ENCODE measurements at regions not wholly inside any gene's neighbourhood (a gene's known extent, or its start where the extent isn't known, plus 50 kb on each side); places are given as distances from the start of the nearest gene placed in this dataset.

GRCh38 chr2:120465989-120466703 is 120.2 kb downstream of the INHBB start:
- H2BK15ac ChIP-seq (ENCODE audit: low read depth, low read length), result no peak overlapping the region
- Mint-ChIP-seq H3K4me3 (peak overlapping the region in 1 of 2 experiments; percentile 66; a peak in 3 of 5 replicates), H3K36me3 (ENCODE audit: insufficient read depth in 1 of 3, low read depth in 3 of 3) (no peaks in the 10 kb centered on the region), H3K9me3 (peaks cover 1 to 4% of the 10 kb centered on the region in 2 experiments; a peak in 2 of 5 replicates), H3K27me3 (ENCODE audit: low read depth) (peaks cover 98% of the 10 kb centered on the region), H3K4me1 (peaks cover 10 to 15% of the 10 kb centered on the region in 2 experiments), H3K27ac (no peak overlapping the region)
- no peak overlapping the region for H3K27ac ChIP-seq (ENCODE audit: insufficient read length, low read depth, low read length)
- no peak overlapping the region for H2AFZ ChIP-seq (ENCODE audit: low read length)
- H4K20me1 ChIP-seq (ENCODE audit: control insufficient read depth, insufficient read depth, insufficient read length), result no peaks in the 10 kb centered on the region
- H3K18ac ChIP-seq (ENCODE audit: insufficient read length, low read depth, low read length), result no peak overlapping the region
- peak overlapping the region; percentile 46 for H3K4me2 ChIP-seq (ENCODE audit: insufficient read depth, insufficient read length, low read length)
- peak; percentile 83 for DNase-seq
- no peak for TF ChIP-seq CTCF (conservative IDR thresholded peaks at IDR 0.05)
- H3K9me3 ChIP-seq (ENCODE audit: control insufficient read depth, low read depth, low read length), result no peaks in the 10 kb centered on the region
- peaks cover 3% of the 10 kb centered on the region for H3K23me2 ChIP-seq (ENCODE audit: insufficient read length, low read depth, low read length, poor library complexity, severe bottlenecking)
- H2BK12ac ChIP-seq (ENCODE audit: insufficient read length, low read depth, low read length), result no peak overlapping the region
- H4K8ac ChIP-seq (replicated peaks; ENCODE audit: insufficient read length, low read depth, low read length), result no peak overlapping the region
- peaks cover 4% of the 10 kb centered on the region; the same call in 1 of the 2 replicates for H3K4me1 ChIP-seq (ENCODE audit: insufficient read depth, low read length)
- no peak overlapping the region for H3K9ac ChIP-seq (ENCODE audit: extremely low read depth, insufficient read length, low read length)
- H3K56ac ChIP-seq (ENCODE audit: insufficient read length, low read depth, low read length), result no peak overlapping the region
- no peak overlapping the region for H2AK5ac ChIP-seq (ENCODE audit: insufficient read length, low read length)
- no peak overlapping the region for H3K23ac ChIP-seq (ENCODE audit: insufficient read length, low read depth, low read length)
- no CpG with 5 or more reads among the region's 25 CpGs for WGBS (ENCODE audit: extremely low coverage, insufficient read length, low lambda C conversion rate)
- no peaks in the 10 kb centered on the region for H3K79me1 ChIP-seq (ENCODE audit: insufficient read depth, low read depth, low read length, poor library complexity, severe bottlenecking)
- H4K91ac ChIP-seq (ENCODE audit: insufficient read length, low read depth, low read length), result no peak overlapping the region
- H3K27me3 ChIP-seq (ENCODE audit: insufficient read depth, low read length), result peaks cover 73% of the 10 kb centered on the region
- H4K5ac ChIP-seq (ENCODE audit: insufficient read length, low read depth, low read length), result no peak overlapping the region
- no peaks in the 10 kb centered on the region for H3K79me2 ChIP-seq (ENCODE audit: insufficient read depth, low read length)
- H3T11ph ChIP-seq (ENCODE audit: low read length), result no peak overlapping the region
- no peak overlapping the region for H2BK20ac ChIP-seq (ENCODE audit: low read depth, low read length, poor library complexity, severe bottlenecking)
- no peak overlapping the region for H3K14ac ChIP-seq (ENCODE audit: insufficient read depth, low read length)
- H3K4ac ChIP-seq (ENCODE audit: low read depth, low read length), result no peak overlapping the region
- H2BK5ac ChIP-seq (ENCODE audit: insufficient read length, low read length), result no peak overlapping the region
- H2BK120ac ChIP-seq (ENCODE audit: low read depth, low read length, poor library complexity, severe bottlenecking), result no peak overlapping the region

Measured in H9 (cell line).